GM12878 (cell line): ENCODE measurements at regions not wholly inside any gene's neighbourhood (a gene's known extent, or its start where the extent isn't known, plus 50 kb on each side); places are given as distances from the start of the nearest gene placed in this dataset.

ENCODE experiments used
- ATAC-seq: fragments of 200-7000 bp; cut with Tn5 transposase; 3 replicates; pipeline ENCODE4 v1.9.1; 2020; ENCODE audit warnings: mild to moderate bottlenecking, moderate library complexity
- BruUV-seq: library from RNA; stranded (reverse); fragments of 400-500 nt; replicated peaks from 2 replicates; lab custom pipeline; 2021; lab: Mats Ljungman, UMichigan
- CTCF ChIA-PET: fragments of 300-600 bp; sonication (Branson Sonifier 250); formaldehyde crosslinking; extraction: SDS; loops from one replicate; lab custom pipeline; 2021; ENCODE audit warnings: inconsistent platforms; lab: Yijun Ruan, JAX
- POLR2A ChIA-PET: fragments of 350-600 bp; formaldehyde crosslinking; extraction: SDS; loops from one replicate; lab custom pipeline; 2021; ENCODE audit warnings: inconsistent platforms; lab: Charles Lee
- RAD21 ChIA-PET: fragments of 300-600 bp; sonication (Branson Sonifier 250); formaldehyde crosslinking; loops from one replicate; lab custom pipeline; 2023; ENCODE audit warnings: antibody characterized with exemption; ENCODE audit not compliant: unreplicated experiment; lab: Charles Lee
- SMC1A ChIA-PET: fragments of 300-600 bp; sonication (Branson Sonifier 250); formaldehyde crosslinking; loops from one replicate; lab custom pipeline; 2023; ENCODE audit not compliant: unreplicated experiment, uncharacterized antibody; lab: Charles Lee
- DNase-seq: peaks from one replicate; pipeline ENCODE4 v3.0.0-alpha.2; 2011; ENCODE audit warnings: low read depth, low spot score
- FAIRE-seq: peaks from 3 replicates; lab custom pipeline; 2011; peaks lifted over from hg19 to GRCh38; lab: Jason Lieb, UNC
- H2AFZ ChIP-seq: 2 replicates; pipeline ENCODE4 v1.6.0; 2011; ENCODE audit warnings: low read depth, low read length, control low read depth; ENCODE audit not compliant: control insufficient read depth
- H3K27ac ChIP-seq: 2 replicates; pipeline ENCODE4 v1.5.1; 2011; ENCODE audit warnings: control low read depth; ENCODE audit not compliant: control insufficient read depth, insufficient read depth
- H3K27me3 ChIP-seq, 2 experiments: replicated peaks in 1 of 2; 2 replicates each; pipeline versions ENCODE4 v1.6.0 to v1.6.1; 2011; ENCODE audit warnings: low read length in 1 of 2; ENCODE audit not compliant: control insufficient read depth in 2 of 2, insufficient read depth in 2 of 2
- H3K36me3 ChIP-seq, 2 experiments: 2 replicates each; pipeline ENCODE4 v1.5.1; 2011; ENCODE audit warnings: low read length in 1 of 2; ENCODE audit not compliant: control insufficient read depth in 2 of 2, insufficient read depth in 2 of 2
- H3K4me1 ChIP-seq: 2 replicates; pipeline ENCODE4 v1.6.1; 2011; ENCODE audit warnings: mild to moderate bottlenecking, low read length, moderate library complexity, mixed read lengths; ENCODE audit not compliant: control insufficient read depth, insufficient read depth
- H3K4me2 ChIP-seq: 2 replicates; pipeline ENCODE4 v1.6.0; 2011; ENCODE audit warnings: control low read depth; ENCODE audit not compliant: control insufficient read depth, insufficient read depth
- H3K4me3 ChIP-seq: fragments of 200-600 bp; sonication (generic); 2 replicates; pipeline ENCODE4 v1.5.1; 2016
- H3K79me2 ChIP-seq: 2 replicates; pipeline ENCODE4 v1.6.0; 2011; ENCODE audit warnings: low read length; ENCODE audit not compliant: control insufficient read depth, insufficient read depth
- H3K9ac ChIP-seq: 2 replicates; pipeline ENCODE4 v1.8.0; 2011; ENCODE audit warnings: low read length, control low read depth, mixed read lengths; ENCODE audit not compliant: control insufficient read depth, insufficient read depth
- H3K9me3 ChIP-seq: replicated peaks from 3 replicates; pipeline ENCODE4 v1.5.1; 2011; ENCODE audit warnings: mild to moderate bottlenecking, low read length; ENCODE audit not compliant: control insufficient read depth, insufficient read depth
- H4K20me1 ChIP-seq: 2 replicates; pipeline ENCODE4 v1.6.0; 2011; ENCODE audit not compliant: control insufficient read depth, insufficient read depth
- CHD4 ChIP-seq: fragments of 200-600 bp; sonication (generic); IDR thresholded peaks from 2 replicates; pipeline ENCODE4 v1.6.1; 2016; ENCODE audit warnings: mild to moderate bottlenecking
- EGR1 ChIP-seq, 2 experiments: IDR thresholded peaks; 1 replicate in 1 of 2; 2 replicates in 1 of 2; pipeline ENCODE4 v1.6.1; 2011 to 2012; ENCODE audit warnings: low read depth in 2 of 2, low read length in 2 of 2, borderline replicate concordance in 1 of 2, mild to moderate bottlenecking in 1 of 2, moderate library complexity in 1 of 2
- EP300 ChIP-seq, 2 experiments: fragments of 150-350 bp in 1 of 2; IDR thresholded peaks; 2 replicates each; pipeline ENCODE4 v1.6.1; 2011 to 2012; ENCODE audit warnings: low read depth in 2 of 2, low read length in 2 of 2, borderline replicate concordance in 1 of 2, improper control_type of control experiment in 1 of 2, inconsistent platforms in 1 of 2; ENCODE audit not compliant: control insufficient read depth in 1 of 2
- ETV6 ChIP-seq, 2 experiments: fragments of 450-650 bp in 1 of 2; IDR thresholded peaks in 1 of 2; conservative IDR thresholded peaks in 1 of 2; 2 replicates each; pipeline ENCODE4 v1.6.1; 2014; ENCODE audit warnings: antibody characterized with exemption in 1 of 2, borderline replicate concordance in 1 of 2, low read depth in 1 of 2, mild to moderate bottlenecking in 1 of 2, moderate library complexity in 1 of 2
- PML ChIP-seq: IDR thresholded peaks from 2 replicates; pipeline ENCODE4 v1.6.1; 2012; ENCODE audit warnings: low read length, inconsistent platforms
- RBBP5 ChIP-seq: fragments of 200-600 bp; sonication (generic); conservative IDR thresholded peaks from 2 replicates; pipeline ENCODE4 v1.6.1; 2016
- SMAD5 ChIP-seq: IDR thresholded peaks from 2 replicates; pipeline ENCODE4 v1.6.1; 2016; ENCODE audit warnings: antibody characterized with exemption, low read depth
- SP1 ChIP-seq: IDR thresholded peaks from one replicate; pipeline ENCODE4 v1.6.1; 2011; ENCODE audit warnings: low read depth, low read length
- WRNIP1 ChIP-seq: IDR thresholded peaks from 2 replicates; pipeline ENCODE4 v1.6.1; 2011; ENCODE audit warnings: low read depth, low read length, improper control_type of control experiment, borderline replicate concordance
- ZBTB33 ChIP-seq: fragments of 450-650 bp; IDR thresholded peaks from 2 replicates; pipeline ENCODE4 v1.6.1; 2017; ENCODE audit warnings: mild to moderate bottlenecking
- ZZZ3 ChIP-seq: IDR thresholded peaks from 2 replicates; pipeline ENCODE4 v1.6.1; 2011; ENCODE audit warnings: low read depth; ENCODE audit not compliant: control insufficient read depth, insufficient read length
- WGBS: methylation state at CpG from one replicate; pipeline ENCODE4 v1.1.6; 2016; ENCODE audit warnings: low lambda C conversion rate; ENCODE audit not compliant: insufficient replicate concordance, insufficient coverage; ENCODE audit errors: missing lambda C conversion rate; 5-methylcytosine and 5-hydroxymethylcytosine counted together
- in situ Hi-C: fragments of 300-500 bp; cut with MboI; formaldehyde crosslinking; loops from 9 replicates; pipeline ENCODE4 v1.14.3; 2018; ENCODE audit warnings: mixed read lengths
- intact Hi-C: fragments of 100-400 bp; cut with micrococcal nuclease; formaldehyde crosslinking; loops from one replicate; pipeline ENCODE4 v1.14.2; 2022; ENCODE audit not compliant: unreplicated experiment

DNA sequence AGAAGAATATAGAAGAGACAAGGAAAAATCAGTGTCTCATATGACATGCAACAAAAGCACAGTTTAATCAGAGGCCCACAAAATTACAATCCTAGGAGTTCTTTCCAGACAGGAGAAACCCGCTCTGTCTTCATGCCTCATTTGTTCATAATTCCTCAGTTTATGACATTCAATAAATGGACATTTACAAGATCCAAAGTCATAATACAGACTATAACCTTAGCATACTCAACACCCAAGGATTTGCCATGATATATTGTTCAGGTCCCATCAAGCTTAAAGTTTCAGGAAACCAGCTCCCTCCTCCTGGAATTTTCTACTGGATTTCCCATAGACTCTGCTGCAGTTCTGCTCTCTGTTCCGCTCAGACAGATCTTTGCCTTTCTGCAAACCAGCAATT lies 56.4 kb upstream of the POMP start:
- no peak overlapping the region for H3K4me2 ChIP-seq
- H3K36me3 ChIP-seq: no peaks in the 10 kb centered on the region
- no peaks in the 10 kb centered on the region for H3K27me3 ChIP-seq
- no peak overlapping the region for H2AFZ ChIP-seq
- TF ChIP-seq RBBP5: no peak
- no peak for TF ChIP-seq CHD4
- TF ChIP-seq SP1: no peak
- TF ChIP-seq ZBTB33: no peak
- no peak for TF ChIP-seq WRNIP1
- no peak for TF ChIP-seq ETV6 (conservative IDR thresholded peaks at IDR 0.05 in 1 of 2, IDR thresholded peaks at IDR 0.05 in 1 of 2; ENCODE audit: borderline replicate concordance in 1 of 2, low read depth in 1 of 2)
- TF ChIP-seq SMAD5: no peak
- no peak for TF ChIP-seq EP300 (IDR thresholded peaks at IDR 0.05; ENCODE audit: borderline replicate concordance in 1 of 2, control insufficient read depth in 1 of 2, low read depth in 2 of 2, low read length in 2 of 2)
- TF ChIP-seq PML: no peak
- no peak for TF ChIP-seq EGR1 (IDR thresholded peaks at IDR 0.05; ENCODE audit: borderline replicate concordance in 1 of 2, low read depth in 2 of 2, low read length in 2 of 2)
- no peak for TF ChIP-seq ZZZ3
- intact Hi-C loops (no loop called here), in situ Hi-C loops (no loop called here)
- no peaks in the 10 kb centered on the region for H4K20me1 ChIP-seq
- CTCF ChIA-PET: no interaction called here
- ATAC-seq: no peak
- no TSS peak for BruUV-seq
- 56% methylated on average over 2 of the region's 2 CpGs for WGBS
- SMC1A ChIA-PET: interaction anchor here (1.2 kb wide), 1 partner anchor 193 kb away, joined by 3 read pairs; no protein-coding TSS in a partner anchor
- POLR2A ChIA-PET: no interaction called here
- RAD21 ChIA-PET: no interaction called here
- DNase-seq: no peak
- no peak overlapping the region for H3K9ac ChIP-seq
- H3K9me3 ChIP-seq: peaks cover 1% of the 10 kb centered on the region; the same call in 1 of the 3 replicates
- H3K27ac ChIP-seq: no peak overlapping the region
- no peaks in the 10 kb centered on the region for H3K79me2 ChIP-seq
- no peaks in the 10 kb centered on the region for H3K4me1 ChIP-seq
- no peak for FAIRE-seq
- H3K4me3 ChIP-seq: no peak overlapping the region
